ENCODE measurements at regions not wholly inside any gene's neighbourhood (a gene's known extent, or its start where the extent isn't known, plus 50 kb on each side); places are given as distances from the start of the nearest gene placed in this dataset.

DNA sequence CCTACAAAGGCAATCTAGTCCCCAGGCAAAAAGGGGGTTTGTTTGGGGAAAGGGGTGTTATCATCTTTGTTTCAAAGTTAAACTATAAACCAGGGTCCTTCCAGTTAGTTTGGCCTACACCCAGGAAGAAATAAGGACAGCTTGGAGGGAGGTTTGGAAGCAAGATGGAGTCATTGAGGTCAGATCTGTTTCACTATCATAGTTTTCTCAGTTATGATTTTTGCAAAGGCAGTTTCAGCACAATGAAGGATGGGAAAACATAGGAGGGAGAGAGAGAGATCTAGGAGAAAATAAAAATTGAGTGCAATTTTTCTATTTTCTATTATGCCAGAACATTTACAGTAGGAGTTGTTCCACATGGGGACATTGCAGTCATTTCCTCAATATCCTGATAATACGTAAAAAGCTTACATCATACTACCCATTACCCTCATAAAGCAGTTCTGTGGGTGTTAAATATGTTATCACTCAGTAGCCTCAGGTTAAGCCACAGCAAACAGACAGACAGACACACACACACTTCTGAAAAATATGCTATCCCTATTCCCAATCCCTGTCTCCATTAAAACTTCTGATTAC, 401.3 kb upstream of the FAT3 start:
- 35% methylated on average over 1 of the region's 1 CpG for WGBS (ENCODE audit: low lambda C conversion rate, missing lambda C conversion rate)
- Histone ChIP-seq H3K9me2 (replicated peaks; ENCODE audit: insufficient read depth) (no peaks in the 10 kb centered on the region), H3K79me2 (no peaks in the 10 kb centered on the region), H3K27ac (no peak overlapping the region), H4K20me1 (ENCODE audit: insufficient read depth, poor library complexity, severe bottlenecking) (no peaks in the 10 kb centered on the region), H3K36me3 (replicated peaks; ENCODE audit: insufficient read depth, low read depth) (no peaks in the 10 kb centered on the region), H3K4me3 (no peak overlapping the region), H2AFZ (no peak overlapping the region), H3K4me2 (no peak overlapping the region), H3K4me1 (ENCODE audit: insufficient read depth) (no peaks in the 10 kb centered on the region), H3K27me3 (no peaks in the 10 kb centered on the region), H3K9me3 (ENCODE audit: low read depth) (no peaks in the 10 kb centered on the region)
- no peak for DNase-seq (ENCODE audit: low spot score)
- TF ChIP-seq, protein P1, sequence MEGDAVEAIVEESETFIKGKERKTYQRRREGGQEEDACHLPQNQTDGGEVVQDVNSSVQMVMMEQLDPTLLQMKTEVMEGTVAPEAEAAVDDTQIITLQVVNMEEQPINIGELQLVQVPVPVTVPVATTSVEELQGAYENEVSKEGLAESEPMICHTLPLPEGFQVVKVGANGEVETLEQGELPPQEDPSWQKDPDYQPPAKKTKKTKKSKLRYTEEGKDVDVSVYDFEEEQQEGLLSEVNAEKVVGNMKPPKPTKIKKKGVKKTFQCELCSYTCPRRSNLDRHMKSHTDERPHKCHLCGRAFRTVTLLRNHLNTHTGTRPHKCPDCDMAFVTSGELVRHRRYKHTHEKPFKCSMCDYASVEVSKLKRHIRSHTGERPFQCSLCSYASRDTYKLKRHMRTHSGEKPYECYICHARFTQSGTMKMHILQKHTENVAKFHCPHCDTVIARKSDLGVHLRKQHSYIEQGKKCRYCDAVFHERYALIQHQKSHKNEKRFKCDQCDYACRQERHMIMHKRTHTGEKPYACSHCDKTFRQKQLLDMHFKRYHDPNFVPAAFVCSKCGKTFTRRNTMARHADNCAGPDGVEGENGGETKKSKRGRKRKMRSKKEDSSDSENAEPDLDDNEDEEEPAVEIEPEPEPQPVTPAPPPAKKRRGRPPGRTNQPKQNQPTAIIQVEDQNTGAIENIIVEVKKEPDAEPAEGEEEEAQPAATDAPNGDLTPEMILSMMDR (IDR thresholded peaks at IDR 0.05; ENCODE audit: poor library complexity): no peak
- TF ChIP-seq EZH2phosphoT487 (IDR thresholded peaks at IDR 0.05; ENCODE audit: low read depth, severe bottlenecking, unreplicated experiment) (no peak), EZH2 (IDR thresholded peaks at IDR 0.05; ENCODE audit: borderline replicate concordance) (no peak)

DNA sequence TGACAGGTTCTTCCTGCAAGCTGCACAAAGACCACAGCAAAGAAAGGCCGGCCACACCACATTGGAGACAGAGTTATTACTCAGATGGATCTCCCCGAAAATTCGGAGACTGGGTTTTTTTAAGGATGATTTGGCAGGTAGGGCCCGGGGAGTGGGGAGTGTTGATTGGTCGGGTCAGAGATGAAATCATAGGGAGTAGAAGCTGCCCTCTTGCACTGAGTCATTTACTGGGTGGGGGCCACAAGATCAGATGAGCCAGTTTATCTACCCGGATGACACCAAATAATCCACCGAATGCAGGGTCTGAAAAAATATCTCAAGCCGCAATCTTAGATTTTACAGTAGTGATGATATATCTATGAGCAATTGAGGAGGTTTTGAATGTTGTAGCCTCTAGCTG, 401.8 kb upstream of the FAT3 start:
- H3K27ac ChIP-seq: no peak overlapping the region
- H3K27me3 ChIP-seq: no peaks in the 10 kb centered on the region
- H3K36me3 ChIP-seq (replicated peaks; ENCODE audit: insufficient read depth, low read depth): no peaks in the 10 kb centered on the region
- no peaks in the 10 kb centered on the region for H3K79me2 ChIP-seq
- TF ChIP-seq, protein P1 (IDR thresholded peaks at IDR 0.05; ENCODE audit: poor library complexity): no peak
- TF ChIP-seq EZH2 (IDR thresholded peaks at IDR 0.05; ENCODE audit: borderline replicate concordance) (no peak), EZH2phosphoT487 (IDR thresholded peaks at IDR 0.05; ENCODE audit: low read depth, severe bottlenecking, unreplicated experiment) (no peak)
- no peaks in the 10 kb centered on the region for H3K9me2 ChIP-seq (replicated peaks; ENCODE audit: insufficient read depth)
- no peak overlapping the region for H3K4me2 ChIP-seq
- no peaks in the 10 kb centered on the region for H4K20me1 ChIP-seq (ENCODE audit: insufficient read depth, poor library complexity, severe bottlenecking)
- no peak overlapping the region for H3K4me3 ChIP-seq
- no peaks in the 10 kb centered on the region for H3K4me1 ChIP-seq (ENCODE audit: insufficient read depth)
- H3K9me3 ChIP-seq (ENCODE audit: low read depth): no peaks in the 10 kb centered on the region
- no peak for DNase-seq (ENCODE audit: low spot score)
- 90% methylated on average over 8 of the region's 8 CpGs for WGBS (ENCODE audit: low lambda C conversion rate, missing lambda C conversion rate)
- H2AFZ ChIP-seq: no peak overlapping the region

- Histone ChIP-seq H3K4me3 (no peak overlapping the region), H2AFZ (no peak overlapping the region), H3K9me3 (ENCODE audit: low read depth) (no peaks in the 10 kb centered on the region), H3K4me1 (ENCODE audit: insufficient read depth) (no peaks in the 10 kb centered on the region), H3K79me2 (no peaks in the 10 kb centered on the region), H3K9me2 (replicated peaks; ENCODE audit: insufficient read depth) (no peaks in the 10 kb centered on the region), H4K20me1 (ENCODE audit: insufficient read depth, poor library complexity, severe bottlenecking) (no peaks in the 10 kb centered on the region), H3K36me3 (replicated peaks; ENCODE audit: insufficient read depth, low read depth) (no peaks in the 10 kb centered on the region), H3K27me3 (no peaks in the 10 kb centered on the region), H3K4me2 (no peak overlapping the region), H3K27ac (no peak overlapping the region)
- DNase-seq (ENCODE audit: low spot score): no peak
- TF ChIP-seq EZH2 (IDR thresholded peaks at IDR 0.05; ENCODE audit: borderline replicate concordance) (no peak), EZH2phosphoT487 (IDR thresholded peaks at IDR 0.05; ENCODE audit: low read depth, severe bottlenecking, unreplicated experiment) (no peak)
- TF ChIP-seq, protein P1 (IDR thresholded peaks at IDR 0.05; ENCODE audit: poor library complexity): no peak
- 95% methylated on average over 3 of the region's 3 CpGs for WGBS (ENCODE audit: low lambda C conversion rate, missing lambda C conversion rate)
Observed at GRCh38 chr11:91820709-91821108, 403.9 kb upstream of the FAT3 start.

All from hepatocyte (in vitro differentiated cells).